ENCODE measurements at regions not wholly inside any gene's neighbourhood (a gene's known extent, or its start where the extent isn't known, plus 50 kb on each side); places are given as distances from the start of the nearest gene placed in this dataset.
A peak's percentile ranks its signal among the peaks of the same experiment; 100 is the strongest.

DNA sequence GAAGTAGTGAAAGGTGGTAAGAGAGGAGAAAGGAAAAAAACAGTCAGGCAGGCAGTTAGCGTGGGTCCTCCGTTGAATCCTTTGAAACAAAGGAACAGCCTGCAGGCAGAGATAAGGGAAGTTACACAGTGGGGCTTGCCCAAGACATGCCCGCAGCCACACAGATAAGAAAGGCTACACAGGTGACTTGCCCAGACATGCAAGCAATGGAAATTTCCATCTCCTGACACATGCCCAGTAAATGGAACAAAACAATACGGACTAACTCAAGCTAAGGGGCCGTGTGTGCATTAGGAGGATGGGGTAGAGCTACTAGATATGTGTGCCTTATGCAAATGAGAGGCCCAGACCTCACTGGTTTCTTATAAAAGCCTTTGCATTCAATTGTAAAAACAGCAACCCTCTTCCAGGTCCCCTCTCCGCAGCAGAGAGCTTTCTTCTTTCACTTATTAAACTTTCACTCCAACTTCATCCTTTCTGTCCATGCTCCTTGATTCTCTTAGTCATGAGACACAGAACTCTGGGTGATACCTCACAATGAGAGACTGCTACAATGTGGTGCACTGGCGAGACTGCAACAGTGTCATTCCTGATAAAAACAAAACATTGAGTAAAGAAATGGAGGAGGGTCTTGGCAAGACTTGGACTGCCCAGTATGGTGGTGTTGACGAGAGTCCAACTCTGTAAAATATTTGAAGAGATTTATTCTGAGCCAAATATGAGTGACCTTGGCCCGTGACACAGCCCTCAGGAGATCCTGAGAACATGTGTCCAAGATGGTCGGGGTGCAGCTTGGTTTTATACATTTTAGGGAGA is 997.4 kb upstream of the PRKX start:
- TF ChIP-seq POLR2A (IDR thresholded peaks at IDR 0.05; ENCODE audit: low read length) (peak; percentile 35), GATA1 (IDR thresholded peaks at IDR 0.05; ENCODE audit: low read depth, low read length) (peak; percentile 93)
- DNase-seq = peak; percentile 48 to 84

DNA sequence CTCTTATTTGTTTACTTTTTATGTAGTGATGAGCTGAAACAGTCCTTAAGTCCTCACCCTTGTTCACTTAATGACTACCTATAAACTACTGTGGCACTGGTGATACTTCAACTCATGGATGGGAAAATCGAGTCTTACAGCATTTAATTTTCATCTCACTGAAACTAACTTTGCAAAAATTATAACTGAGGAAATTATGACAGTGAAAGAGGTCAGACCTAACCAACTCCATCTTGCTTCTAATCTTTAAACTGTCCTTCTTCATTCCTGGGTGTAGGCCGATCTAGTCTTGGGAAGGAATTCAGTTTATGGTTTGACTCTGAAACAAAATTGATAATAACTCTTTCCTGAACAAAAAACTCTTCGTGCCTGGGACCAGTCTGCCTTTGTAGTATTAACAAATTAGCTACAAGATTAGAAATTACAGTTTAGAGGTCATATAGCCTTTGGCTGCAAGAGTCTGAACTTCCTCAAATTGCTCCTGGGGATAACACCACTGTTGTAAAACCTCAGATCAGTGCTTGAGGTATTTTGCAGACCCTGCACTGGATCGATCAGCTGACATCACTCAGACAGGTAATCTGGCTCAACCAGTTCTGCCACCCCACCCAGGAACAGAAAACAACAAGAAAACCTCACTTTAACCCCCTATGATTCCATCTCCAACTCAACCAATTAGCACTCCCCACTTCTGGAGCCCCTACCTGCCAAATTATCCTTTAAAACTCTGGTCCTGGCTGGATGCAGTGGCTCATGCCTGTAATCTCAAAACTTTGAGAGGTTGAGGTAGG is 995.7 kb upstream of the PRKX start:
- no peak for DNase-seq
- TF ChIP-seq POLR2A (IDR thresholded peaks at IDR 0.05; ENCODE audit: low read length) (no peak), GATA1 (IDR thresholded peaks at IDR 0.05; ENCODE audit: low read depth, low read length) (no peak)

DNA sequence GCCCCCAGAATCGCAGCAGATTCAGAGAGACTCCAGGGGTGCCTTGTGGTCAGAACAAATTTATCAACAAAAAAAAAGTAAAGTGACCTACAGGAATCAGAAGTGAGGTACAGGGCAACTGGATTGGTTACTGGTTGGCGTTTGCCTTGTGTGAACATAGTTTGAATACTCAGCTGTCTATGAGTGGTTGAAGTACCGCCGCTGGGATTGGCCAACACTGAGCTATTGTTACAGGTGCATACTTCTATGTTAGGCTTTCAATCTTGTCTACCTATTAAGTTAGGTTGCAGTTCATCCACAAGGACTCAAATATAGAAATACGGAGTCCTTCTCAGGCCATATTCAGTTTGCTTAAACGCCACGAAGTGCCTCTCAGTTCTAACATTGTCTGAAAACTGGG is 993.5 kb upstream of the PRKX start:
- no peak for DNase-seq
- TF ChIP-seq GATA1 (IDR thresholded peaks at IDR 0.05; ENCODE audit: low read depth, low read length) = no peak
- no peak for TF ChIP-seq POLR2A (IDR thresholded peaks at IDR 0.05; ENCODE audit: low read length)

GRCh38 chrX:4690521-4690920 is 977.1 kb upstream of the PRKX start:
- TF ChIP-seq POLR2A (IDR thresholded peaks at IDR 0.05; ENCODE audit: low read length) (no peak), GATA1 (IDR thresholded peaks at IDR 0.05; ENCODE audit: low read depth, low read length) (no peak)
- no peak for DNase-seq

DNA sequence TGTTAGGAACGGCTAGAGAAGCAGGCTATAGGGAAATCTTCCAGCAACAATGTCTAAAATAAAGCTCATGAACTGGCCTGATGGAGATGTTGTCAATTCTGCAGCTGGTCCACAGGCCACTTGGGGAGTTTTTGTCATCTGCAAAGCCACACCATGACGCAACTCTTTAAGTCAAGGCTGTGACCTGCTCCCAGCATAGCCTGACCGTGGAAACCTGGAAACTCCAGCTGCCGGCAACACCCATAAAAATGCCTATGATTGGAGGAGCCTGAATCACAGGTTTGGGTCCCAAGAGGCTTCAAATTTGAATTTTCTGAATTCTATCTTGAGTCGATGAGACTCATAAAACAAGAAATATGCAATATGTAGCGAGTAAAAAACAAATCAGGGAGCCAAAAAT is 969.2 kb upstream of the PRKX start:
- TF ChIP-seq POLR2A (IDR thresholded peaks at IDR 0.05; ENCODE audit: low read length) = no peak
- TF ChIP-seq GATA1 (IDR thresholded peaks at IDR 0.05; ENCODE audit: low read depth, low read length) = no peak
- DNase-seq = no peak

DNA sequence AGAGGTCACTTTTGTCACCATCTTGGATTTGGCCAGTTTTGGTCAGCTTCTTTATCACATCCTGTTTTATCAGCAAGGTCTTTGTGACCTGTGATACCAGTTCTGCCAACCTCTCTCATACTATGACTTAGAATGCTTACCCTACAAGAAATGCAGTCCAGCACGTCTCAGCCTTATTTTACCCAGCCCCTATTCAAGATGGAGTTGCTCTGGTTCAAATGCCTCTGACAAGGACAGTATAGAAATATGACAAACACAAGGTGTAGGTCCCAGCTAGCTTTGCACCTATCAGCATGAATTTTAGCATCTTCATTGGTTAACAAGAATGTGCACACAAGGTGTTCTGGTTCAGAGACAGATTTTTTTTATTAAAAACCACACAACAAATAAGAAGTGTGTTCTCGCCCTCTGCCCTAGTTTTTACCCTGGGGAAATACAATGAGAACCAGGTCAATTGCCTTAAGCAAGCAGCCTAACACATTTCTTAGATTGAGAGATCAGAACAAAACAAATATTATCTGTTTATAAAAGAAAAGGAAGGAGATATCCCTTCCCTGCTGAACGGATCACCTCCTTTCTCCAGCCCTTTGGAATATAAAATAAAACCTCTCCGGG is 962.3 kb upstream of the PRKX start:
- no peak for DNase-seq
- TF ChIP-seq GATA1 (IDR thresholded peaks at IDR 0.05; ENCODE audit: low read depth, low read length) (no peak), POLR2A (IDR thresholded peaks at IDR 0.05; ENCODE audit: low read length) (no peak)

GRCh38 chrX:4674028-4674782 is 960.8 kb upstream of the PRKX start:
- TF ChIP-seq GATA1 (IDR thresholded peaks at IDR 0.05; ENCODE audit: low read depth, low read length) (no peak), POLR2A (IDR thresholded peaks at IDR 0.05; ENCODE audit: low read length) (no peak)
- no peak for DNase-seq

DNA sequence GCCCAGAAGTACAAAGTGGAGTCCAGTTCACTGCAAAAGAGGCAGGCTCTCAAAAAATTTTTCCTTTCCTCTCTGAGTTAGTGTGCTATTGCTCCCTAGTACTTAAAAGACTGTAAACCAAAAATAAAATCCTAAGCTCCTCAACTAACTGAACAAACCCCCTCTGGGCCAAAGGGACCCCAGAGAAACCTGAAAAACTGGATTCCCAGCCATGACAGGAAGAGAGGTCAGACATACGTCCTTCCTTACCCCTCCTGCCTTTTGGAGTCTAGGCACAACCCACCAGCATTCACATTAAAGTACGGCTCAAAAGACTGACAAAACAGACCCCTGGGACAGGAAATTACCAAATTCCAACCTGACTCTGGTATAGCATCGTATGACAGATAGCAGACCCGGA is 957.9 kb upstream of the PRKX start:
- TF ChIP-seq GATA1 (IDR thresholded peaks at IDR 0.05; ENCODE audit: low read depth, low read length) (no peak), POLR2A (IDR thresholded peaks at IDR 0.05; ENCODE audit: low read length) (no peak)
- no peak for DNase-seq

GRCh38 chrX:4670606-4671005 is 957.2 kb upstream of the PRKX start:
- TF ChIP-seq POLR2A (IDR thresholded peaks at IDR 0.05; ENCODE audit: low read length) = no peak
- no peak for TF ChIP-seq GATA1 (IDR thresholded peaks at IDR 0.05; ENCODE audit: low read depth, low read length)
- no peak for DNase-seq

- DNase-seq = no peak
- no peak for TF ChIP-seq GATA1 (IDR thresholded peaks at IDR 0.05; ENCODE audit: low read depth, low read length)
Observed at GRCh38 chrX:4668802-4669536, 955.5 kb upstream of the PRKX start.

- DNase-seq = no peak
Observed at GRCh38 chrX:4663085-4663484, 949.6 kb upstream of the PRKX start.

GRCh38 chrX:4661771-4662170 is 948.3 kb upstream of the PRKX start:
- no peak for DNase-seq
- TF ChIP-seq GATA1 (IDR thresholded peaks at IDR 0.05; ENCODE audit: low read depth, low read length) = no peak

More at GRCh38 chrX:4663085-4663484, 949.6 kb upstream of the PRKX start:
- TF ChIP-seq GATA1 (IDR thresholded peaks at IDR 0.05; ENCODE audit: low read depth, low read length) (no peak), POLR2A (IDR thresholded peaks at IDR 0.05; ENCODE audit: low read length) (no peak)

DNA sequence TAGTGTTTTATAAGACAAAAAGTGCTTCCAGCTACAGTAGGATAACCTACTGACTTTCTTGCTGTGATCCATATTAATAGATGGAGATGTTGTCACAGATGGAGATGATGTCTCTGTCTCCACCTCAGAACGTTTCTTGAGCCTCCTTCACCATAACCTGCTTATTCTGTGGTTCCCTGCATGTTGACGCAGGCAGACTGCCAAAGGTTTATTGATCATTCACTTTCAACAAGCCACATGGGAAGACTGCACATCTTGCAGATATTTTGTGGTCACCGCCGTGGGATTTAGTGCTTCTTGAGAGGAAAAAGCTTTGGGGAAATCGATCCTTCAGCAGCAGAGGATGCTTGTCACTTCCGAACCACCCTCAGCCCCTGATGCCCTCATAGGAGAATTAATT is 943.0 kb upstream of the PRKX start:
- TF ChIP-seq POLR2A (IDR thresholded peaks at IDR 0.05; ENCODE audit: low read length) (no peak), GATA1 (IDR thresholded peaks at IDR 0.05; ENCODE audit: low read depth, low read length) (no peak)
- DNase-seq = no peak

All from erythroblast (primary cell).